ENCODE measurements at regions not wholly inside any gene's neighbourhood (a gene's known extent, or its start where the extent isn't known, plus 50 kb on each side); places are given as distances from the start of the nearest gene placed in this dataset.
"Not testable (repeated sequence)": the region's sequence is repeated elsewhere in the genome, so short reads cannot be mapped to it uniquely, and the experiment has no call there.

GRCh38 chr18:67455890-67456501 is 60.5 kb downstream of the DSEL start:
- no peak for TF ChIP-seq CTCF (IDR thresholded peaks at IDR 0.05)
- DNase-seq (ENCODE audit: low spot score): no peak
- no peaks in the 10 kb centered on the region for H3K36me3 ChIP-seq
- no peak overlapping the region for H3K27ac ChIP-seq
- no peaks in the 10 kb centered on the region for H3K4me1 ChIP-seq
- H3K4me3 ChIP-seq: no peak overlapping the region
- no peaks in the 10 kb centered on the region for H3K9me3 ChIP-seq
- H3K27me3 ChIP-seq: no peaks in the 10 kb centered on the region

DNA sequence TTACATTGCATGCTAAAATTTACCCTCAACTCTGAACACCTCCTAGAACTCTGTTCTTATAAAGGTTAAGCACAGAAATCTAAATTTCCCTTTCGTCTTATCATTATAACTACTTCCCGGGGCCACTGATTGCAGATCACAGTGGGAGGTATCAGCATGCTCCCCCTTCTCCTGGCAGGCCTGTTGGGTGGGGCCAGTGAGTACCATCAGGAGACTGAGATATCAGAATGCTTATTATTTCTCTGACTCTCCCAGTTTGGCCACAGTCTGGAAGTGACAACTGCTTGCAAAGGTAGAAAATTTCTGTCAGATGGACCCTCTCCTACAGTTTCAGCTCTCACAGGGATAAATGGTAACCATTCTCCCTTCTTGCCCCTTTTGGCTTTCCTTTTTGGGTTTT is 62.6 kb downstream of the DSEL start:
- Histone ChIP-seq H3K27ac (no peak overlapping the region), H3K4me1 (no peaks in the 10 kb centered on the region), H3K27me3 (no peaks in the 10 kb centered on the region), H3K4me3 (no peak overlapping the region), H3K9me3 (no peaks in the 10 kb centered on the region), H3K36me3 (no peaks in the 10 kb centered on the region)
- DNase-seq (ENCODE audit: low spot score): no peak
- no peak for TF ChIP-seq CTCF (IDR thresholded peaks at IDR 0.05)

DNA sequence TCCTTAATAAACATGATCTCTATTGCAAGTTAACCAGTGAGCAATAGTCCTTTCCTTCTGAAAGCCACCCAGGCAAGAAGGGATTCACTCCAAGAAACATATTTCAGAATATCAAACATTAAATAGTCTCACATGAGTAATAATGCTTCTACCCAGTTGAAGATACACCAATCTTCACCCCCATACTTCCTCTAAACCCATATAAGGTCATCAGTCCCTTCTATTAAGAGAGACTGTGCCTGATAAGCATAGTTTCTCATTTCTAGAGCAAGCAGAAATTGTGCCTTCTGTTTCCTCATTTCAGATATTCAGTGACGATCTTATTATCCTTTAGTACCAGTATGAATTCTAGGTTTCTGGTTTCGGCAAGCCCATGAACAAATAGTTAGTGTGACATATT is 64.6 kb downstream of the DSEL start:
- Histone ChIP-seq H3K4me3 (no peak overlapping the region), H3K27ac (no peak overlapping the region), H3K36me3 (no peaks in the 10 kb centered on the region), H3K27me3 (no peaks in the 10 kb centered on the region), H3K4me1 (no peaks in the 10 kb centered on the region), H3K9me3 (no peaks in the 10 kb centered on the region)
- TF ChIP-seq CTCF (IDR thresholded peaks at IDR 0.05): no peak
- no peak for DNase-seq (ENCODE audit: low spot score)

DNA sequence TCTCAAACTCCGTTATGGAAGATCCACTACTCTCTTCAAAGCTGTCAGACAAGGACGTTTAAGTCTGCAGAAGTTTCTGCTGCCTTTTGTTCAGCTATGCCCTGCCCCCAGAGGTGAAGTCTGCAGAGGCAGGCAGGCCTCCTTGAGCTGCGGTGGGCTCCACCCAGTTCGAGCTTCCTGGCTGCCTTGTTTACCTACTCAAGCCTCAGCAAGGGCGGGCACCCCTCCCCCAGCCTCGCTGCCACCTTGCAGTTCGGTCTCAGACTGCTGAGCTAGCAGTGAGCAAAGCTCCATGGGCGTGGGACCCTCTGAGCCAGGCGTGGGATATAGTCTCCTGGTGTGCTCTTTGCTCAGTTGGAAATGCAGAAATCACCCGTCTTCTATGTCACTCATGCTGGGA is 65.4 kb downstream of the DSEL start:
- H3K9me3 ChIP-seq; H3K27me3 ChIP-seq; H3K36me3 ChIP-seq; H3K4me1 ChIP-seq; H3K27ac ChIP-seq; DNase-seq (ENCODE audit: low spot score); H3K4me3 ChIP-seq: not testable (repeated sequence)

- DNase-seq (ENCODE audit: low spot score): no peak
- no peaks in the 10 kb centered on the region for H3K4me1 ChIP-seq
- no peaks in the 10 kb centered on the region for H3K9me3 ChIP-seq
- H3K27me3 ChIP-seq: no peaks in the 10 kb centered on the region
- no peaks in the 10 kb centered on the region for H3K36me3 ChIP-seq
- no peak overlapping the region for H3K27ac ChIP-seq
- no peak for TF ChIP-seq CTCF (IDR thresholded peaks at IDR 0.05)
- no peak overlapping the region for H3K4me3 ChIP-seq
These were observed 82.5 kb downstream of the DSEL start for GRCh38 chr18:67433971-67434370.

DNA sequence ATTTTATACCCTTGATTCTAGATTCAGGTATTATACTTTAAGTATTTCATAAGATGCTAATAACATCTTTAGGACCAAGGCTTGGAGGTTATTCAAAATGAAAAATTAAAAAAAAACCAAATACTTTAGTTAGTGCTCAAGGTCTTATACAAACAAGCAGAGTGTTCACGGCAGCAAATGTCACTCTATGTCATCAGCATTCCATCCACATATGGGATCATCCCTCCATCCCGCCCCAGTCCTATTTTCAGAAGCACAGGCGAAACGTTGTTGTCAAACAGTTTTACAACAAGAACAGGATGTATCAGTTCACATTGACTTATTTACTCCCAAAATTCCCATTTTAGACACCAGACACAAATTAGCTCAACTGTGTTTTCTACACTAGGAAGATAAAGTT is 83.7 kb downstream of the DSEL start:
- no peak overlapping the region for H3K4me3 ChIP-seq
- no peak overlapping the region for H3K27ac ChIP-seq
- no peaks in the 10 kb centered on the region for H3K27me3 ChIP-seq
- H3K9me3 ChIP-seq: no peaks in the 10 kb centered on the region
- no peaks in the 10 kb centered on the region for H3K4me1 ChIP-seq
- no peak for TF ChIP-seq CTCF (IDR thresholded peaks at IDR 0.05)
- no peak for DNase-seq (ENCODE audit: low spot score)
- no peaks in the 10 kb centered on the region for H3K36me3 ChIP-seq

All from right atrium auricular region (tissue), 2 donors.